SK-N-SH treated with all-trans-retinoic acid at 6 μM for 48 hours (cell line): ENCODE measurements at regions not wholly inside any gene's neighbourhood (a gene's known extent, or its start where the extent isn't known, plus 50 kb on each side); places are given as distances from the start of the nearest gene placed in this dataset.

Source experiments
- ATAC-seq: fragments of 200-7000 bp; cut with Tn5 transposase; 3 replicates; pipeline ENCODE4 v1.9.1; 2020; ENCODE audit warnings: mild to moderate bottlenecking, moderate library complexity
- ARNTL ChIP-seq: fragments of 450-650 bp; formaldehyde crosslinking; IDR thresholded peaks from 2 replicates; pipeline ENCODE4 v1.5.0; 2020; ENCODE audit warnings: low read depth, mild to moderate bottlenecking, moderate library complexity, borderline replicate concordance
- BACH2 ChIP-seq: fragments of 250-450 bp; sonication (Bioruptor Pico); IDR thresholded peaks from 2 replicates; pipeline ENCODE4 v1.9.0; 2021; ENCODE audit warnings: mild to moderate bottlenecking, borderline replicate concordance
- CSDC2 ChIP-seq: fragments of 250-450 bp; sonication (Bioruptor Pico); IDR thresholded peaks from 2 replicates; pipeline ENCODE4 v1.5.0; 2020; ENCODE audit warnings: mild to moderate bottlenecking, moderate library complexity
- ESRRG ChIP-seq: fragments of 250-450 bp; sonication (Bioruptor Pico); IDR thresholded peaks from 2 replicates; pipeline ENCODE4 v1.6.1; 2021; ENCODE audit warnings: mild to moderate bottlenecking
- GLIS3 ChIP-seq: fragments of 250-450 bp; sonication (Bioruptor Pico); IDR thresholded peaks from 2 replicates; pipeline ENCODE4 v1.5.0; 2020; ENCODE audit warnings: mild to moderate bottlenecking, moderate library complexity
- ISL1 ChIP-seq: fragments of 250-450 bp; sonication (Bioruptor Pico); IDR thresholded peaks from 2 replicates; pipeline ENCODE4 v2.1.2; 2022; ENCODE audit warnings: mild to moderate bottlenecking, moderate library complexity
- OSR1 ChIP-seq: fragments of 250-450 bp; sonication (Bioruptor Pico); IDR thresholded peaks from 2 replicates; pipeline ENCODE4 v1.8.0; 2022; ENCODE audit warnings: moderate library complexity, mild to moderate bottlenecking, inconsistent platforms
- PPARA ChIP-seq: fragments of 250-450 bp; sonication (Bioruptor Pico); IDR thresholded peaks from 2 replicates; pipeline ENCODE4 v1.5.0; 2020; ENCODE audit warnings: mild to moderate bottlenecking, borderline replicate concordance
- RARB ChIP-seq: fragments of 250-450 bp; sonication (Bioruptor Pico); IDR thresholded peaks from 2 replicates; pipeline ENCODE4 v1.8.0; 2021; ENCODE audit warnings: mild to moderate bottlenecking, moderate library complexity
- SNAI2 ChIP-seq: fragments of 250-450 bp; sonication (Bioruptor Pico); IDR thresholded peaks from 2 replicates; pipeline ENCODE4 v1.5.0; 2020; ENCODE audit warnings: mild to moderate bottlenecking, moderate library complexity
- TCF4 ChIP-seq: fragments of 250-450 bp; sonication (Bioruptor Pico); IDR thresholded peaks from 2 replicates; pipeline ENCODE4 v1.8.0; 2021; ENCODE audit warnings: mild to moderate bottlenecking, moderate library complexity, borderline replicate concordance
- ZC3H10 ChIP-seq: fragments of 250-450 bp; sonication (Bioruptor Pico); IDR thresholded peaks from 2 replicates; pipeline ENCODE4 v1.5.1; 2021; ENCODE audit warnings: mild to moderate bottlenecking, moderate library complexity
- ZFP30 ChIP-seq: fragments of 450-650 bp; formaldehyde crosslinking; IDR thresholded peaks from 2 replicates; pipeline ENCODE4 v1.5.0; 2022; ENCODE audit warnings: mild to moderate bottlenecking, moderate library complexity
- ZNF565 ChIP-seq: fragments of 450-650 bp; formaldehyde crosslinking; conservative IDR thresholded peaks from 2 replicates; pipeline ENCODE4 v1.5.0; 2020; ENCODE audit warnings: low read depth, mild to moderate bottlenecking, moderate library complexity
- ZNF70 ChIP-seq: fragments of 450-650 bp; formaldehyde crosslinking; IDR thresholded peaks from 2 replicates; pipeline ENCODE4 v1.5.0; 2020; ENCODE audit warnings: mild to moderate bottlenecking, moderate library complexity
- TF ChIP-seq, protein P1 (sequence below): fragments of 250-450 bp; sonication (Bioruptor Pico); IDR thresholded peaks from 2 replicates; pipeline ENCODE4 v1.8.0; 2021; ENCODE audit warnings: low read depth, mild to moderate bottlenecking, moderate library complexity, borderline replicate concordance
- TF ChIP-seq, protein P2 (sequence below): fragments of 250-450 bp; sonication (Bioruptor Pico); IDR thresholded peaks from 2 replicates; pipeline ENCODE4 v1.5.0; 2020; ENCODE audit warnings: mild to moderate bottlenecking, moderate library complexity
- TF ChIP-seq, protein P3 (sequence below): fragments of 250-450 bp; sonication (Bioruptor Pico); IDR thresholded peaks from 2 replicates; pipeline ENCODE4 v1.5.1; 2021; ENCODE audit warnings: mild to moderate bottlenecking, moderate library complexity
- TF ChIP-seq, protein P4 (sequence below): fragments of 250-450 bp; sonication (Bioruptor Pico); IDR thresholded peaks from 2 replicates; pipeline ENCODE4 v1.8.0; 2020; ENCODE audit warnings: mild to moderate bottlenecking, moderate library complexity, borderline replicate concordance

DNA sequence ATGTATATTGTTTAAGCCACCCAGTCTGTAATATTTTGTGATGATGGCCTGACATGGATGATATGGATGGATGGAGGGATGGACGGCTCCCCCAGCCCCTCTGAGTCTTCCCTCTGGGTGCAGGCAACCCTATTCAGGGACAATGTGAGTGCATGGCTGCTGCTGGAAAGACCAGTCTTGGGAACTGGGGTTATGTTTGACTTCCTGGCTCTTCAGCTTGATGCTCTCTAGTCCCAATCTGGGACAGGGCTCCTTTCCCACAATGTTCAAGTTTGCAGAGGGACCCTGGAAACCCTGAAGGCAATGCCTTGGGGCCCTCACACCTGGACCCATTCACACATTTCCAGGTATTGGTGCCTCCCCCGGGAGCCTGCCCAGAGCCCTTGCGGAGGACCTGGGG lies 52.3 kb upstream of the RET start (continued):
- TF ChIP-seq, protein P1, sequence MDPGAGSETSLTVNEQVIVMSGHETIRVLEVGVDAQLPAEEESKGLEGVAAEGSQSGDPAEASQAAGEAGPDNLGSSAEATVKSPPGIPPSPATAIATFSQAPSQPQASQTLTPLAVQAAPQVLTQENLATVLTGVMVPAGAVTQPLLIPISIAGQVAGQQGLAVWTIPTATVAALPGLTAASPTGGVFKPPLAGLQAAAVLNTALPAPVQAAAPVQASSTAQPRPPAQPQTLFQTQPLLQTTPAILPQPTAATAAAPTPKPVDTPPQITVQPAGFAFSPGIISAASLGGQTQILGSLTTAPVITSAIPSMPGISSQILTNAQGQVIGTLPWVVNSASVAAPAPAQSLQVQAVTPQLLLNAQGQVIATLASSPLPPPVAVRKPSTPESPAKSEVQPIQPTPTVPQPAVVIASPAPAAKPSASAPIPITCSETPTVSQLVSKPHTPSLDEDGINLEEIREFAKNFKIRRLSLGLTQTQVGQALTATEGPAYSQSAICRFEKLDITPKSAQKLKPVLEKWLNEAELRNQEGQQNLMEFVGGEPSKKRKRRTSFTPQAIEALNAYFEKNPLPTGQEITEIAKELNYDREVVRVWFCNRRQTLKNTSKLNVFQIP, result no peak
- no peak for TF ChIP-seq ARNTL

DNA sequence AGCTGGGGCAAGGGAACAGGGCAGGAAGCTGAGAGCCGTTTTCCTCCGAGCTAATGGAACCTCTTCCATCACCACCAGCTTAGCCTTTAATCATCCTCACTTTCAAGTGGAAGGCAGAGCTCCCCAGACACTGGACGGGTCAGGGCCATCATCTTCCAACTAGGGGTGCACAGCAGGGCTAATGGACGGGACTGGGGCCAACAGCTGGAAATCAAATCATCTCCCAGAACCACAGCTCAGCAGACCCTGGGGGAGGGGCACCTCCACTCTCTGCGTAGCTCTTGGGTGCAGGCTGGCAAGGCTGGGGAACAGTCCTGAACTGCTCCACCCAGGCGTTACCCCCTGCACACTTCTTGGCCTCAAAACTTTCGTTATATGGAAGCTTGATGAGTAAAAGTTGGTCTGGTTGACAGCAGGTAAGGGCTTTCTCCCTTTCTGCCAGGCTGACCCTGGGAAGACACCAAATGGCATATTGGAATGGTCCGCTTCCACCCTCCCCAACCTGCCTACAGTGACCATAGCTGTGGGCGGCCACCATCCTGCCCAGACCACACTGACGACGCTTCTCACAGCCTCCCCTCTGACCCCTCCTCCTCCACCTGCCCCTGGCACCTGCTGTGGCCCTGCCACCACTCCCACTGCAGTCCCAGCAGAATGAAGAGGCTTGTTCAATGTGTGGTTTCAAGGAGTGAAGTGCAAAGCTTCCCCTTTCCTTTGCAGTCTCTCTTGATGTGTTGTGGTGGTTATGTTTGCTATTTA lies 51.7 kb upstream of the RET start:
- no peak for ATAC-seq
- TF ChIP-seq RARB (CRISPR knock-in tag) (no peak), ZNF565 (no peak), ARNTL (no peak), BACH2 (no peak), ZNF70 (CRISPR knock-in tag) (no peak), GLIS3 (no peak), ESRRG (no peak), OSR1 (no peak), SNAI2 (CRISPR knock-in tag) (no peak), ZFP30 (no peak), PPARA (CRISPR knock-in tag) (no peak), ISL1 (CRISPR knock-in tag) (no peak), ZC3H10 (no peak)
- TF ChIP-seq, protein P2, sequence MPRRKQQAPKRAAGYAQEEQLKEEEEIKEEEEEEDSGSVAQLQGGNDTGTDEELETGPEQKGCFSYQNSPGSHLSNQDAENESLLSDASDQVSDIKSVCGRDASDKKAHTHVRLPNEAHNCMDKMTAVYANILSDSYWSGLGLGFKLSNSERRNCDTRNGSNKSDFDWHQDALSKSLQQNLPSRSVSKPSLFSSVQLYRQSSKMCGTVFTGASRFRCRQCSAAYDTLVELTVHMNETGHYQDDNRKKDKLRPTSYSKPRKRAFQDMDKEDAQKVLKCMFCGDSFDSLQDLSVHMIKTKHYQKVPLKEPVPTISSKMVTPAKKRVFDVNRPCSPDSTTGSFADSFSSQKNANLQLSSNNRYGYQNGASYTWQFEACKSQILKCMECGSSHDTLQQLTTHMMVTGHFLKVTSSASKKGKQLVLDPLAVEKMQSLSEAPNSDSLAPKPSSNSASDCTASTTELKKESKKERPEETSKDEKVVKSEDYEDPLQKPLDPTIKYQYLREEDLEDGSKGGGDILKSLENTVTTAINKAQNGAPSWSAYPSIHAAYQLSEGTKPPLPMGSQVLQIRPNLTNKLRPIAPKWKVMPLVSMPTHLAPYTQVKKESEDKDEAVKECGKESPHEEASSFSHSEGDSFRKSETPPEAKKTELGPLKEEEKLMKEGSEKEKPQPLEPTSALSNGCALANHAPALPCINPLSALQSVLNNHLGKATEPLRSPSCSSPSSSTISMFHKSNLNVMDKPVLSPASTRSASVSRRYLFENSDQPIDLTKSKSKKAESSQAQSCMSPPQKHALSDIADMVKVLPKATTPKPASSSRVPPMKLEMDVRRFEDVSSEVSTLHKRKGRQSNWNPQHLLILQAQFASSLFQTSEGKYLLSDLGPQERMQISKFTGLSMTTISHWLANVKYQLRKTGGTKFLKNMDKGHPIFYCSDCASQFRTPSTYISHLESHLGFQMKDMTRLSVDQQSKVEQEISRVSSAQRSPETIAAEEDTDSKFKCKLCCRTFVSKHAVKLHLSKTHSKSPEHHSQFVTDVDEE (CRISPR knock-in tag), result no peak
- TF ChIP-seq, protein P3, sequence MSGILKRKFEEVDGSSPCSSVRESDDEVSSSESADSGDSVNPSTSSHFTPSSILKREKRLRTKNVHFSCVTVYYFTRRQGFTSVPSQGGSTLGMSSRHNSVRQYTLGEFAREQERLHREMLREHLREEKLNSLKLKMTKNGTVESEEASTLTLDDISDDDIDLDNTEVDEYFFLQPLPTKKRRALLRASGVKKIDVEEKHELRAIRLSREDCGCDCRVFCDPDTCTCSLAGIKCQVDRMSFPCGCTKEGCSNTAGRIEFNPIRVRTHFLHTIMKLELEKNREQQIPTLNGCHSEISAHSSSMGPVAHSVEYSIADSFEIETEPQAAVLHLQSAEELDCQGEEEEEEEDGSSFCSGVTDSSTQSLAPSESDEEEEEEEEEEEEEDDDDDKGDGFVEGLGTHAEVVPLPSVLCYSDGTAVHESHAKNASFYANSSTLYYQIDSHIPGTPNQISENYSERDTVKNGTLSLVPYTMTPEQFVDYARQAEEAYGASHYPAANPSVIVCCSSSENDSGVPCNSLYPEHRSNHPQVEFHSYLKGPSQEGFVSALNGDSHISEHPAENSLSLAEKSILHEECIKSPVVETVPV, result no peak
- TF ChIP-seq, protein P4, sequence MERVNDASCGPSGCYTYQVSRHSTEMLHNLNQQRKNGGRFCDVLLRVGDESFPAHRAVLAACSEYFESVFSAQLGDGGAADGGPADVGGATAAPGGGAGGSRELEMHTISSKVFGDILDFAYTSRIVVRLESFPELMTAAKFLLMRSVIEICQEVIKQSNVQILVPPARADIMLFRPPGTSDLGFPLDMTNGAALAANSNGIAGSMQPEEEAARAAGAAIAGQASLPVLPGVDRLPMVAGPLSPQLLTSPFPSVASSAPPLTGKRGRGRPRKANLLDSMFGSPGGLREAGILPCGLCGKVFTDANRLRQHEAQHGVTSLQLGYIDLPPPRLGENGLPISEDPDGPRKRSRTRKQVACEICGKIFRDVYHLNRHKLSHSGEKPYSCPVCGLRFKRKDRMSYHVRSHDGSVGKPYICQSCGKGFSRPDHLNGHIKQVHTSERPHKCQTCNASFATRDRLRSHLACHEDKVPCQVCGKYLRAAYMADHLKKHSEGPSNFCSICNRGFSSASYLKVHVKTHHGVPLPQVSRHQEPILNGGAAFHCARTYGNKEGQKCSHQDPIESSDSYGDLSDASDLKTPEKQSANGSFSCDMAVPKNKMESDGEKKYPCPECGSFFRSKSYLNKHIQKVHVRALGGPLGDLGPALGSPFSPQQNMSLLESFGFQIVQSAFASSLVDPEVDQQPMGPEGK (CRISPR knock-in tag), result no peak

DNA sequence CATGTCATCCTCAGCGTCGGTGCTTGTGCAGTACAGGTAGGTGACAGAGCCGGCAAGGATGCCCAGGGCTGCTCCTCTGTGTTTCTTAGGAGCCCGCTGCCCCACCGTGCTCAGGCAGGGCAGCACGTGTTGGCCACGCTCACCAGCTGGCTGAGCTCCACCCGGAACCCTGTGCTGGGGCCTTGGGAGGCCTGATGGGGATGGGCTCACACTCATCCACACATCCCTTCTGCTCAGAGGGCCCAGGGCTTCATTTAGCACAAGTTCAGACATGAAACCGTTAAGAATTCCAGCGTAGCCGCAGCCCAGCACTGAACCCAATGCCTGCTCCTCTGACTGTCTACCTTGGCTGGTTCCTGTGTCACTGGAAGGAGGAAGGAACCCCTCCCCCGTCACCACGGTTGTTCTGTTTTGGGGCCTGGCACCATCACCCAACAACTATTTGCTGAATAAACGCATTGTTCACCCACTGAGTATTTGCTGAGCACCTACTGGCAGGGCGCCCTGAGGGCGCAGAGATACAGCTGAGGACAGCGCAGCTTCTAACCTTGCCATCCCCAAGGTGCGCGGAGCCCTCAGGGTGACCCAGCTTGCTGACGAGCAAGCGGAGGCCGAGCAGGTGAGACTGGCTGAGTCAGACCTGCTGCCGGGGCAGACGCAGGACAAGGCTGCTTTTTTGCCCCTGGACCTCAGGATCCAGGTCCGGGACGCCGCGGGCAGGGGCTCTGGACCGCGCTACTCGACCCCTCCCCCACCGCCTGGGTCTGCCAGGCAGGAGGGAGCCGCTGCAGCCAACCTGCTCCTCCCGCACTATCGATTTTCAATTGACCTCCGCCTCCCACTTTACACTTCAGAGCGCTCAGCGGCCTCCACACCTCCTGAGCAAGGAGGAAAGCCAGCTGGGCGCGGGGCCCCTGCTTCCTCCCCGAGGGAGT lies 50.6 kb upstream of the RET start:
- ATAC-seq, result no peak
- no peak for TF ChIP-seq TCF4
- TF ChIP-seq RARB (CRISPR knock-in tag), result no peak
- no peak for TF ChIP-seq ZNF565
- TF ChIP-seq ESRRG, result no peak
- TF ChIP-seq GLIS3, result no peak
- TF ChIP-seq ARNTL, result no peak
- no peak for TF ChIP-seq CSDC2 (CRISPR knock-in tag)
- TF ChIP-seq PPARA (CRISPR knock-in tag), result no peak
- TF ChIP-seq ZC3H10, result no peak
- TF ChIP-seq ISL1 (CRISPR knock-in tag), result no peak
